Mesenteric fat pad (tissue), 1 donor: ENCODE measurements at regions not wholly inside any gene's neighbourhood (a gene's known extent, or its start where the extent isn't known, plus 50 kb on each side); places are given as distances from the start of the nearest gene placed in this dataset.
"Not testable (repeated sequence)": the region's sequence is repeated elsewhere in the genome, so short reads cannot be mapped to it uniquely, and the experiment has no call there.

ENCODE experiments used
- DNase-seq: peaks from one replicate; pipeline ENCODE4 v3.0.0-alpha.2; 2020; ENCODE audit warnings: low spot score
- donor health status: DM: yes; HTN: yes; CAD: no.

DNA sequence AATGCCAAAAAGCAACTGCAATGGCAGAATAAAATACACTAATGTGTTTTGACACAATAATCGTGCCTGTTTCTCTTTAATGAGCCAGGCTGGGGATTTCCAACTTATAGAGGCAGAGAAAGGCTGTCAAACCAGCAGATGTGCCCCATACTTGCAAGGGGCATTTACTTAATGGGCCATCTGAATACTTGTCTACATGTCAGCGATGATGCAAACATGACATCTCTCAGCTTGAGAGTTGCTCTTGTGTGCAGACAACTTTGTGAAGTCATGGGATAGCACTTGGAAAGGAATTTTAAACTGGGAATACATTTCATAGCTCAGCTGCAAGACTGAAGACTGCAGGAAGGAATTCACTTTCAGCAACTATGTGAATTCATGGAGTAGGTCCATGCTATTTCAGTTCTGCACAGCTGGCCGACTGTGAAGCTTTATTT is 127.4 kb upstream of the ADAMTS9 start:
- no peak for DNase-seq

DNA sequence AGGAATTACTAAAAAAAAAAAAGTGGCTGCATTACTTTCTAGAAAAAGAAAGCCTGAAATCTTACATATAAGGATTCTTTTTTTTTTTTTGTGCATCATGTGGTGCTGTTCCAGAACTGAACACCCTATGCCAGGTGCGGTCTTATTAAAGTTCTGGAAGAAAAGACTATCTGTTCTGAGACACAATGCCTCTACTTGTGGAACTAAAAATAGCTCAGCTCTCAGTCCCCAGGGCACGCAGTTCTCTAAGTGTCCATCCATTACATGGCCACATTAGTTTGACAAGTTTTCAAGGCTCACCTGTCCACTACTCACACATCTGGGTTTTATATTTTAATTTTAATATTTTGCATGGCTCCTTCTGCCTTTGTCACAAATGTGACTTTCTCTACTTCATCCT is 126.6 kb upstream of the ADAMTS9 start:
- DNase-seq, result no peak

DNA sequence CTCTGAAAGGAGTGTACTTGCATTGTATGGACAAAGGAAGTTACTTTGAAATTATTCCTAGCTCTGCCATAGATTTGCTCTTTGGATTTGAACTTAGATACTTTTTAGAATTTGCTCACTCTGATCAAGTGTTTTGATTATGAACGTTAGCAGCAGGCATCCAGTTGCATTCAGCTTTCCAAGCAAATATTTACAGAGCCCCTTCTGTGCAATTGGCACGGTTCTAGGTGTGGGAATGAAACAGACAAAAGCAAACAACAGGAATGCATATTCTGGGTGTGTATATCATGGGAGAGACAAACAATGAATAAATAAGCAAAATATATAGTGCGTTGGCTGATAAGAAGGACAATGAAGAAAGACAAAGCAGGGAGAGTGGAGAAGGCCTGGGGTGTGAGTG is 125.5 kb upstream of the ADAMTS9 start:
- DNase-seq, result no peak

DNA sequence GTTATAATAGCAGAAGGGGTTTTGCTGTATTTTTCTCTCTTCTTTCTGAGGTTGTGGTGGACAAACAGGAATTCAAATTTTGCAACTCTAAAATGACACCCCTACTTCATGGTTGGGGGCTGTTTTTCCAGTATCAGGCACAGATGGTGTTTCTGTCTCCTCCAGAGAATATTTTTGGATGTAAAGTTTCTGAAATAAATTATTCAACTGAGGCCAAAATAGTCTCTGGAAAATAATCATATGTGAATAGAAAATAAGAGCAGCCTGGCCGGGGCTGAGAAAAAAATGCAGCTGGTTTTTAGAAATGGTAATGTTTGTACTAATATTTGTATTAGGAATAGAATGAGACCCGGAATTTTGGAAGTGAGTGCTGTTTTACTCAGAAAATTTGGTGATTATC is 121.3 kb upstream of the ADAMTS9 start:
- DNase-seq, result no peak

DNA sequence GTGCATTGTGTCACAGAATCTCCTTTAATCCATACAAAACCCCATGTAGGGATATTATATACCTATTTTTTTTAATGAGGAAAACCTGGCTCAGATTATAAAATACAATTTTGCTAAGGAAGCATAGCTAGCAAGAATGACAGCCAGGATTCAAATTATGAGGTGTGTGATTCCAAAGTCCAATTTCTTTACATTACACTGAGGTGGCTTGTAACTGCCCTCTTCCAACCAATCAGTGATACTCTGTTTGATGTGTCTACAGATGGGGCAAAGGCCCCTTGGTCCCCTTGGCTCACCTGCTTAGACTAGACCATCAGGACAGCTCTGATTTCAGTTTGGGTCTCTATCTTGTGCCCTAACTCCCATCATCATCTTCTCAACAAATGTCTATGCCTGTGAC is 120.3 kb upstream of the ADAMTS9 start:
- no peak for DNase-seq

DNA sequence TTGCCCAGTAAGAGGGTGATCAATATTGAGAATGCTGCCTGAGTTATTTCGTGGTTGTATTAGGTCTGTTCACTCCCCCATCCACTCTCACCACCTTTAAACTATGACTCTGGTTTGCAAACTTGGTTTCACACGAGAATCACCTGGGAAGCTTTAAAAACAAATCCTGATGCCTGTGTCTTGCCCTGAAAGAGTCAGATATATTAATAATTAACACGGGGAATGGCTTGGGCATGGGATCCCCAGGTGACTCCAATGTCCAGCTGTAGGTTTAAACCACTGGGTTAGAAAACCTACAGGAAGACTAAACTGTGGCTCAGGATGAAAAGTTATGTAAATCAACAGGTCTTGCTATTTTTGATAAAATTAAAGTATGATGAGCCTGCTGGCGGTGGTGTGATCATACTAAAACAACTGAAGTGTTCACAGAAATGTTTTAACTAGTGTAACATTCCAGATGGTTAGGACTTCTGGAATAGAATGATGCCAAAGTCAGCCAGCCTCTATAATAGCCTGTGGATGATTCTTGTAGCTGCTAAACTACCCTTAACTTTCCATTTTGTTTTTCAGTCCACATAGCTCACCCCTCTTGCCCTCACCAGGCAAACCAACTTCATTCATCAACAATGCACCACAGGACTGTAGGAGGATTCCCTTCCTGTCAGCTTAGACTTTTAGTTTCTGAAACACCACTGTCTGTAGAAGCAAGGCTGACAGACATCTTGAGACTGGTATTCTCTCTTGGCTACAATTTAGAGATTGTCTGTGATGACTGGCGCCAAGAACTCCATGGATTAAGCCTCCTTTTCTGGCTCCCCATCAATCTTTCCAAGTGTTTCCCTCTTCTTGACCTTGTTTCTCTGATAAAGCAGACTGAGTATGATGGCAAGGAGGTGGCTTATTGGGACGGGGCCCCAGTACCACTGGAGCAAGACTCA is 119.1 kb upstream of the ADAMTS9 start:
- DNase-seq, result no peak

DNA sequence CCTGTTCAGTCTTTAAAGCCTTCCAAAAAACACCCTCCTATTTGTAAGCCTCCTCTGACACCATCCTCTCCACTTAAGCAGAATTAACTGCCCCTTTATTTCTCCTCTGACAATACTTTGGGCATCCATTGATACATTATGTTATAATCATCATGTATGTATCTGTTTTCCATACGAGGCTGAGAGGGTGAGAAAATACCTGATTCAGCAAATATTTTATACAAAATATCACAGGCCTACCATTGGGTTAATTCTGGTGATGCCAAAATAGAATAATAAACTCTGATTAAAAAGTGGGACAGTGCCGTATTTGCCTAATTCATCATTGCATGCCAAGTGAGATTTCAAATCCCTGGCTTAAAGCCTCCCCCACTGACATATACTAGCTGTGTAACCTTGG is 118.2 kb upstream of the ADAMTS9 start:
- no peak for DNase-seq

DNA sequence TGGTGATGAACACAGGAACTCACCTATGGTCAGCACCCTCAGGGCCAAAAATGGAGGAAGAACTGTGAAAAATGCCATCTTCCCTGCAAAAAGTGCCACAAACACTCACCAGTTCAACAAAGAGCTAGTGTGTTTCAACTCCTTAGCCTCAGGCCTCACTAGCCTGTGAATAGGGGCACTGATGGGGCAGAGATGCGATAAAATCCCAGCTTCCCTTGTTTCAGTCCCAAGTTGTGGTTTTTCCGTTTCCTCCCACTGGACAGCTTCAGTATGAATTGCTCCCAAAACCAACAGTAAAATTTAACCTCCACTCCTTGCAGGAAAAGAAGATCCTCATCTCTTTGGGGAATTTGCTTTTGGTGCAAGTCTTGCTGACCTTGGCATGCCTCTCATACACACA is 117.4 kb upstream of the ADAMTS9 start:
- no peak for DNase-seq

DNA sequence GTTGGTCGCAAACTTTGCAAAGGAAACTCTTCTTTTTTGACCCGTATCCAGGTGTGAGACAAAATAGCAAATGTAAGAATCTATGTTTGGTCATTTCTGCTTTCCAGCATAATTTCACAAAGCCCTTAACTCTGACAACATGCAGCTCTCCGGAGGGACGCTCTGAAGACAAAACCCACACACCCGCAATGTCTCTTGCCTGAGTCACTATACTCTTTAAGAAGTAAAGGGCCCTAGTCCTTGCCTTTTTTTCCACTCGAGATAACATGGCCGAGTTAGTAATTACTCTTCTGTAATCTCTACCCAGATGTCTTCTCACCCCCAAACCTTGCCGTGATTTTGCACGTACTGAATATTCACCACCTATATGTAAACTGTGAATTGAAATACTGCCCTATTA is 115.7 kb upstream of the ADAMTS9 start:
- DNase-seq, result no peak

DNA sequence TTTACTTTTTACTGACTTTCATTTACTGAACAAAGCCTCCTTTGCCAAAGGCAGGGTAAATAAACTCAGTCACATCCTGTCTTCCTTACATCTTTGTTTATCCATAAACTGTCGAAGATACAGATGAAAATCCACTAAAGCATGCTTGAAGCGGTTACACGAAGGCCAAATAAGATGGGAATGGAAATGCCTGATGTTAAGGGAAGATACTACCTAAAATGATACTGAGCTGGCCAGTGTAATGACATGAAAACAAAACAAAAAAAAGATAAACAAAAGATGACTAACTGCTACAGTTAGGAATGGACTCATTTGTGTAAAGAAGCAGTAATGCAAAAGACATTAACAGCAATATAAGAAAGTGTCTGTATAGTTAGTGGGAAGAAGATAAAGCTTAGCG is 114.7 kb upstream of the ADAMTS9 start:
- DNase-seq, result no peak

DNA sequence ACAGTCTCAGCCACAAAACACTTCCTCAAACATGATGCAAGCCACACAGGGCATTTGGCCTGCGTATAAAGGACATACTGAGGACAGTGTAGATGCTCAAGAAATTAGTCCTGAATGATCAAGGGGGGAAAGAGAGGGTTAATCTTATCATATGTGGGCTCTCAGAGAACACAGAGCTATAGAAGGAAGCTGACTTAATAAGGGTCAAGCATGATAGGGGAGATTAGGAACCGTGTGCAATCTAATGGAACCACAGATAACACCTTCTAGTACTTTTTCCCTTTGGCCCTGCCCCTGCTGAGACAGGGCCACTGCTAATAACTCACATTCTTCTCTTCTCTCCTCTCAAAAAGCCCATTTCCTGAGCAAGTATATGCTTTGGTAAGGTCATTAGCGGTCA is 114.1 kb upstream of the ADAMTS9 start:
- DNase-seq, result no peak

DNA sequence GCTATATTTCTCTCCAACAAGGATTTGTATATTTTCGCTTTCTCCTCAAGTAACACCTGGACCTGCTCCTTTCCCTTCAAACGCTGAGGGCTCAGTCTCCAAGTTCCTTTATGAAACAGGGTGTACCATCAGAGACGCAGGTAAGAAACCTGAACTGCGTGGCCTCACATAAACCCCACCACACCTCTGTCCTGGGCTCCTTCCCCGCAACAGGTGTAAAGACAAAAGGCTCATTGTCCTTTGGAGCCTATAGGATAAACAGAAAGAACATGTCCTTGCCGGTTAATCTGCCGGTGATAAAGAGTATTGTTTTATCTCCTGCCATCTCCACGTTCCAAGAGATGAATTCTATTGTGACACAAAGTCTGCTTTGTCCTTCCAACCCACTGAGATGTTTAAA is 111.8 kb upstream of the ADAMTS9 start:
- no peak for DNase-seq

DNA sequence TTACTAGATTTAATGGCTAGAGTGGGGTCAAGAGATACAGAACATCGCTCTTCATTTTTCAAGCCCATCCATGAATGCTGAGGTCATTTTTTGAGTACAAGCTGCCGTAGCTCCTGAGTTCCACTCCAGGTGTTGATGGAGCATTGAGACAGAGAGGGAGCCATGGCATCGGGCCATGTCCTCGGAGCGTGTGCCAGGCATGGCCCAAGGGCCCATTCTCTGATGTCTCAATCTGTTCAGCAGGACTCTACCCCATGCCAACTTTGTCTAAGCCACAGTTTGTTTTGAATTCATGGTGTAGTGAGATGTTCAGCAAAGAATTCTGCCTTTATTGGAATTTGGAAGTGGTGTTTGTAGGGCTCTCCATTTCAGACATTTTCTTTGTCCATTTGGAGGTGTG is 110.5 kb upstream of the ADAMTS9 start:
- no peak for DNase-seq

DNA sequence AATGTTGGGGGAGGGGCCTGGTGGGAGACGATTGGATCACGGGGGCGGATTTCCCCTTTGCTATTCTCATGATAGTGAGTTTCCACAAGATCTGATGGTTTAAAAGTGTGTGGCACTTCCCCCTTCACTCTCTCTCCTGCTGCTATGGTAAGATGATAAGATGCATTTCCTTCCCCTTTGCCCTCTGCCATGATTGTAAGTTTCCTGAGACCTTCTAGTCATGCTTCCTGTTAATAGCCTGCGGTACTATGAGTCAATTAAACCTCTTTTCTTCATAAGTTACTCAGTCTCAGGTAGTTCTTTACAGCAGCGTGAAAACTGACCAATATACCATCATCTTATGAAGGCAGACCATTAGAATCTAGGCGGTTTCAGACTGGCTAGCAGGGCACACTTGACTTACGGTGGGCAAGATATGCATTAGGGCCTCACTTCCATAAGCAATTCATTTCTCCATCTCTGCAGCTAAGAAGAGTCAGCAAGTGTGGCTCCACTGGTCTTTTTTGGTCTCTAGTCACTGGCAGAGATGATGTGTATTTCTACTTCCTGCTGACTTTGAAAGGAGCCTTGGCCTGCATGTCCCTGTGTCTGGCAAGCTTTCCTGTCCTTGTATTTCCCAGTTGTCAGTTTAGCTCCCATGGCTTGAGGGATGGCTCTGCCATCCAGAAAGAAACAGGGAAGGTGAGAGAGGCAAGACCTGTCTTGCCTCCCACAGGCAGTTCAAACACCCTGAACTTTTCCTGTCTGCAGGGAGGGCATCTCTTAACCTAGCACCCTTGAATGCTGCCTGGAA is 109.0 kb upstream of the ADAMTS9 start:
- DNase-seq, result no peak

DNA sequence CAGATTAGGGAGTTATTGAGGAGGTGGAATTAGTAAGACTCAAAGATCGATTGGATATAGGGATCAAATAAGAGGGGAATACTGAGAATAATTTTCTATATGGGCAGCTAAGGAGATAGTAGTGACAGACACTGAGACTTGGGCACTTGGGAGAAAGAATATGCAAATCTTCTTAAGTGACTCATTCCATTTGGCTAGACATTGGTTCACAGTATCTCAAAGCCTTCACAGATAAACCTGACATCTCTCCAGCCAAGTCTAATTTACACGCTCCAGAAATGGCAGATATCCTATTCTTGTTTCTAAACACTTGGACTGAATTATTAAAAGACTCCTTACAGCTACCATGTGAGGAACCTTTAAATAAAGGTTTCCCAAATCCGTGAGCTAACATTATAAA is 104.6 kb upstream of the ADAMTS9 start:
- DNase-seq, result no peak

DNA sequence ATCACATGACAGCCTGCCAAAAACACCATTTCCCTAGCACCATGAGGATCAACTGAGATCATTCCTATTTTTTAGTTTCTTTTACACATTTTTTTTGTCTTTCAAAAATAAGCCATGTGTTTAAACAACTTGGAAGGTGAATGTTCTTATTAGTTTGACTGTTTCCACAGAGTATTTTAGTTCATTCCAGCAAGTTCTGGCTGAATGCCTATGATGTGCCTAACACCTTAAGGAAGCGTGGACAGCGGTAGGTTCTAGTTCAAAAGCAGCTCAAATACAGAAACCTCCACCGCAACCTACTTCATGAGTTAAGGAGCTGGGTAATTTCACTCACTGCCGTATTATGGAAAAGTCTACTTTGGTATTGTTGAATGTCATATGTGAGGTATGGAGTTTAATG is 101.3 kb upstream of the ADAMTS9 start:
- DNase-seq, result no peak

DNA sequence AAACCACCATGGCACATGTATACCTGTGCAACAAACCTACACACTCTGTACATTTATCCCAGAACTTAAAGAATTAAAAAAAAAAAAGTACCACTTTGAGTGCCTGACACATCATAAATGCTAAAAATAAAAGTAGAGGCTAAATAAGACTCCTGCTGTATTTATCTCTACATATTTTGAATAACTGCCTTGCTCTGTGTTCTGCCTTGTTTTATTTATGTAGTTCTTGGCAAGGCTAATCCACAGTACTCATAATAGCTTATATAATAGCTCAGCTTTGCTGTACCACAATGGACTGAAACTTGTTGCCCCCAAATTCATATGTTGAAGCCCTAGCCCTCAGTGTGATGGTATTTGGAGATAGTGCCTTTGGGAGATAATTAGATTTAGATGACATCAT is 95.4 kb upstream of the ADAMTS9 start:
- DNase-seq, result no peak

DNA sequence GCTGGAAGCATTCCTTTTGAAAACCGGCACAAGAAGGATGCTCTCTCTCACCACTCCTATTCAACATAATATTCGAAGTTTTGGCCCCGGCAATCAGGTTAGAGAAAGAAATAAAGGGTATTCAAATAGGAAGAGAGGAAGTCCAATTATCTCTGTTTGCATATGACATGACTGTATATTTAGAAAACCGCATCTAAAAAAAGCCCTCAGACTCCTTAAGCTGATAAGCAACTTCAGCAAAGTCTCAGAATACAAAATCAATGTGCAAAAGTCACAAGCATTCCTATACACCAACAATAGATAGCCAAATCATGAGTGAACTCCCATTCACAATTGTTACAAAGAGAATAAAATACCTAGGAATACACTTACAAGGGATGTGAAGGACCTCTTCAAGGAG is 93.1 kb upstream of the ADAMTS9 start:
- DNase-seq, result not testable (repeated sequence)

DNA sequence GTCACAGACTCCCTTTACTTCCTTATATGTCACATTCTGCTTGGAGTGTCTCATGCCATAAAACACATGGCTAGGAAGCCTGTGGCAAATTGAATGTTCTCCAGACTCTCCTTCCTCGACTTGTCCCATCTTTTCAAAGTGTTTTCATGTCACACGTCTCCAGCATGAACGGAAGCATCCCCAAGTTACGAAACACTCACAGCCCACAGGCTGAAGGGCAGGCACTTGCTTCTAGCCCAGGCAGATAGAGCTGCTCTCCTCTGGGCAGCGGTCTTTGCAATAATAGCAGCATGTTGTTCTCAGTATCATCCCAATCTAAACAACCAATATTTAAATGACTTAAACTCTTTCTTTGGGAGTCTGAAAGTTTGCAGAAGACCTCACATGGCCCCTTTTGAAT is 85.3 kb upstream of the ADAMTS9 start:
- no peak for DNase-seq

DNA sequence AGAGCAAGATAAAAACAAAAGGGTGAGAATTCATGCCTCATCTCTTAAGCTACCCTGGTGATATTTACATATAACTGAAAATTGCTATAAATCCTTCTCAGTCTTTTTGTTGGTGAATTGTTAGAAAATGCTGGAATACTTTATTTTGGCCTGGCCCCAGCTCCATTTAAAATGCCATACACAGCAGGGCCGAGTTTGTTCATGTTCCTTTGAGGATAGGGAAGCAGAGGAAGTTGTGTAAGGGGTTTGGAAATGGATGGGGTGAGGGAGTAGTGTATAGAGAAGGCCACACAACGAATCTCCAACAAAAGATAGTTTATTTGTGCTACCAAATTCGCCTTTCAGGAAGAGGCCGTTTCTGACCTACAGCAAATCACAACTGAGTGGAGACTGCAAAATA is 78.6 kb upstream of the ADAMTS9 start:
- no peak for DNase-seq

DNA sequence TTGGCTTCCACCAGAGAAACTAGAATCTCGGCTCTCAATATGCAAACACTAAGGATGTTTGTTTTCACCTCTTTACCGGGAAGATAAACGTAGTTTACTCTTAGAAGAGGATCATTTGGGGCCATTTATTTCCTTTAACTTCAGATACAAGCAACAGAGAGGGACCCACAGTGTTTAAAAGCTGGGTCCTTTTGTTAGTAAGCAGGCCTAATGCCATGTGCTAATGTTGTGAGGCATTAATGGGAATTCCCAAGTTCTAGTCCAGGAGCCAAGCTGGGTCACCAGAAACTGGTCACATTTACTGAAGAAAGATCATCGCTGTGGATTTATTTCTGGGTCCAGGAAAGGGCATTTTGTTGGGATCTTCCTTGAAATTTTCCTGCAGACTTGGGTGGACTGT is 78.1 kb upstream of the ADAMTS9 start:
- DNase-seq, result no peak

DNA sequence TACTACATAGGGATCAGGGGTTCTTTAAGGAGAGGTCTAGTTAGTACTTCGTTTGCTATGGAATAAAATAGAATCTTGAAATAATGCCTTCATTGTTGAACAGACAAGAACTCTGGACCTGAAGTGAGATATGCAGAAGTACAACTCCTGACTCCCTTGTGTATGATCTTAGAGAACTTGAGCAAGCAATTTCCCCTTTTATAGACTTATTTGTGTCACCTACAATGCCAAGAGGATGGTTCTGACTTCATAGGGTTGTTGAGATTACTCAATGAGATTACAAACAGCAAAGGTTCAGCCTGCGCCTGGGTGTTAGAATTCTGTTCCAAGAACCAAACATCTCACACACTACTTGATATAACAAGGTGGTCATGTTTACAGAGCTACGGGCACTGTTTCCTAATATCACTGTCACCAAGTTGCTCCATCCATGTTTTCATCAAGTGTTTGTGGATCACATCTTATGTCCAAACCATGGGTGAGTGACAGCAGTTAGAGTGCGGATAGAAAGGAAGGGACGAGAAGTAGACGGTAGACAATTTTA is 76.7 kb upstream of the ADAMTS9 start:
- DNase-seq, result no peak
